WI38 (cell line): ENCODE measurements at regions not wholly inside any gene's neighbourhood (a gene's known extent, or its start where the extent isn't known, plus 50 kb on each side); places are given as distances from the start of the nearest gene placed in this dataset.
"Not testable (repeated sequence)": the region's sequence is repeated elsewhere in the genome, so short reads cannot be mapped to it uniquely, and the experiment has no call there.

Source experiments
- H3K4me3 ChIP-seq: 2 replicates; pipeline ENCODE4 v1.5.1; 2011; ENCODE audit warnings: low read depth, mild to moderate bottlenecking, control low read depth, low read length
- CTCF ChIP-seq: IDR thresholded peaks from 2 replicates; pipeline ENCODE4 v1.5.1; 2012; ENCODE audit warnings: low read depth, mild to moderate bottlenecking, control low read depth, low read length

- no peak overlapping the region for H3K4me3 ChIP-seq
- no peak for TF ChIP-seq CTCF
Observed at GRCh38 chr15:84398763-84399701, 163.5 kb downstream of the GOLGA6L4 start.

GRCh38 chr15:84400017-84400740, 164.6 kb downstream of the GOLGA6L4 start:
- H3K4me3 ChIP-seq, result no peak overlapping the region
- no peak for TF ChIP-seq CTCF

- no peak for TF ChIP-seq CTCF
Observed at GRCh38 chr15:84400820-84401219, 165.2 kb downstream of the GOLGA6L4 start.

GRCh38 chr15:84401461-84401860, 165.9 kb downstream of the GOLGA6L4 start:
- not testable (repeated sequence) for H3K4me3 ChIP-seq

More at GRCh38 chr15:84400820-84401219, 165.2 kb downstream of the GOLGA6L4 start:
- H3K4me3 ChIP-seq, result no peak overlapping the region

GRCh38 chr15:84401891-84402840, 166.6 kb downstream of the GOLGA6L4 start:
- H3K4me3 ChIP-seq, result not testable (repeated sequence)

GRCh38 chr15:84402856-84403608, 167.5 kb downstream of the GOLGA6L4 start:
- no peak for TF ChIP-seq CTCF
- H3K4me3 ChIP-seq, result no peak overlapping the region

- H3K4me3 ChIP-seq, result not testable (repeated sequence)
Observed at GRCh38 chr15:84409357-84409756, 173.8 kb downstream of the GOLGA6L4 start.

GRCh38 chr15:84421513-84422181, 179.2 kb upstream of the ZSCAN2 start:
- H3K4me3 ChIP-seq, result not testable (repeated sequence)

GRCh38 chr15:84425327-84425726, 175.5 kb upstream of the ZSCAN2 start:
- H3K4me3 ChIP-seq, result not testable (repeated sequence)

- H3K4me3 ChIP-seq, result not testable (repeated sequence)
Observed at GRCh38 chr15:84473305-84473877, 127.4 kb upstream of the ZSCAN2 start.

- H3K4me3 ChIP-seq, result not testable (repeated sequence)
Observed at GRCh38 chr15:84476364-84477033, 124.3 kb upstream of the ZSCAN2 start.

- not testable (repeated sequence) for H3K4me3 ChIP-seq
Observed at GRCh38 chr15:84477550-84477949, 123.3 kb upstream of the ZSCAN2 start.
